HepG2 (cell line): ENCODE measurements at regions not wholly inside any gene's neighbourhood (a gene's known extent, or its start where the extent isn't known, plus 50 kb on each side); places are given as distances from the start of the nearest gene placed in this dataset.

ENCODE experiments used
- ATAC-seq: fragments of 200-7000 bp; cut with Tn5 transposase; 3 replicates; pipeline ENCODE4 v1.9.1; 2020; ENCODE audit warnings: mild to moderate bottlenecking, moderate library complexity
- BruUV-seq: library from RNA; stranded (reverse); fragments of 400-500 nt; replicated peaks from 2 replicates; lab custom pipeline; 2021; lab: Mats Ljungman, UMichigan
- CTCF ChIA-PET: fragments of 300-600 bp; formaldehyde crosslinking; extraction: SDS; loops from one replicate; lab custom pipeline; 2021; ENCODE audit warnings: low total read pairs, inconsistent platforms, low intra/inter-chr PET ratio; lab: Yijun Ruan, JAX
- POLR2A ChIA-PET: fragments of 350-600 bp; sonication (Branson Sonifier 250); formaldehyde crosslinking; loops from one replicate; lab custom pipeline; 2020; ENCODE audit warnings: antibody characterized with exemption, inconsistent platforms; lab: Yijun Ruan, JAX
- DNase-seq: peaks from one replicate; pipeline ENCODE4 v3.0.0-alpha.2; 2015; ENCODE audit warnings: low spot score
- FAIRE-seq: peaks from 3 replicates; lab custom pipeline; 2011; peaks lifted over from hg19 to GRCh38; lab: Jason Lieb, UNC
- H2AFZ ChIP-seq: one replicate; pipeline ENCODE4 v1.6.1; 2011; ENCODE audit warnings: low read length, inconsistent platforms
- H3K27ac ChIP-seq: fragments of 300-600 bp; 3 replicates; pipeline ENCODE4 v1.8.0; 2011; ENCODE audit warnings: mixed run types, mild to moderate bottlenecking, mixed read lengths, low read length, inconsistent platforms; ENCODE audit not compliant: insufficient read depth; ENCODE audit errors: extremely low read length
- H3K27me3 ChIP-seq, 2 experiments: fragments of 200-600 bp in 1 of 2; 2 replicates in 1 of 2; 3 replicates in 1 of 2; pipeline versions ENCODE4 v1.6.0 to v1.8.0; 2011; ENCODE audit warnings: low read length in 2 of 2, mild to moderate bottlenecking in 2 of 2, moderate library complexity in 2 of 2, inconsistent platforms in 1 of 2; ENCODE audit not compliant: insufficient read depth in 2 of 2, control insufficient read depth in 1 of 2
- H3K36me3 ChIP-seq, 2 experiments: fragments of 200-600 bp in 1 of 2; replicated peaks in 1 of 2; 2 replicates in 1 of 2; 3 replicates in 1 of 2; pipeline versions ENCODE4 v1.5.1 to v1.8.0; 2011; ENCODE audit warnings: low read length in 2 of 2, inconsistent platforms in 1 of 2; ENCODE audit not compliant: insufficient read depth in 2 of 2, control insufficient read depth in 1 of 2
- H3K4me1 ChIP-seq: 2 replicates; pipeline ENCODE4 v1.5.1; 2012; ENCODE audit warnings: low read length, inconsistent platforms; ENCODE audit not compliant: insufficient read depth
- H3K4me2 ChIP-seq: 2 replicates; pipeline ENCODE4 v1.6.0; 2011; ENCODE audit warnings: low read depth, low read length, inconsistent platforms
- H3K4me3 ChIP-seq, 3 experiments: fragments of 200-600 bp in 1 of 3; sonication (generic), shearing (Covaris generic) in 1 of 3; replicated peaks in 1 of 3; 2 replicates each; pipeline ENCODE4 v1.5.1; 2011 to 2016; ENCODE audit warnings: low read length in 3 of 3, inconsistent platforms in 2 of 3, low read depth in 2 of 3, mild to moderate bottlenecking in 2 of 3, control low read depth in 1 of 3, mixed read lengths in 1 of 3; ENCODE audit not compliant: insufficient read depth in 1 of 3
- H3K79me2 ChIP-seq: one replicate; pipeline ENCODE4 v1.6.1; 2011; ENCODE audit warnings: low read length, inconsistent platforms; ENCODE audit not compliant: insufficient read depth
- H3K9ac ChIP-seq: 2 replicates; pipeline ENCODE4 v1.6.0; 2011; ENCODE audit warnings: mild to moderate bottlenecking, low read depth, low read length, inconsistent platforms; ENCODE audit not compliant: insufficient read depth
- H3K9me3 ChIP-seq: 2 replicates; pipeline ENCODE4 v1.5.1; 2012; ENCODE audit warnings: mild to moderate bottlenecking, low read length
- H4K20me1 ChIP-seq: 2 replicates; pipeline ENCODE4 v1.6.0; 2011; ENCODE audit warnings: inconsistent platforms, mild to moderate bottlenecking, low read length, moderate library complexity; ENCODE audit not compliant: insufficient read depth
- GMEB1 ChIP-seq: sonication (generic); formaldehyde crosslinking; IDR thresholded peaks from 2 replicates; pipeline ENCODE4 v1.5.1; 2020; ENCODE audit warnings: missing genetic modification reagents, mild to moderate bottlenecking, borderline replicate concordance
- GTF3A ChIP-seq: sonication (generic); formaldehyde crosslinking; conservative IDR thresholded peaks from 2 replicates; pipeline ENCODE4 v1.4.0; 2020; ENCODE audit warnings: mild to moderate bottlenecking, missing genetic modification reagents
- KAT8 ChIP-seq: IDR thresholded peaks from 2 replicates; pipeline ENCODE4 v1.6.1; 2016; ENCODE audit warnings: missing genetic modification reagents, missing compliant biosample characterization
- KLF15 ChIP-seq: sonication (generic); formaldehyde crosslinking; IDR thresholded peaks from 2 replicates; pipeline ENCODE4 v1.8.1; 2023; ENCODE audit warnings: borderline replicate concordance, mild to moderate bottlenecking, inconsistent platforms, missing genetic modification reagents, mixed read lengths
- MYC ChIP-seq: sonication (generic); formaldehyde crosslinking; IDR thresholded peaks from 2 replicates; pipeline ENCODE4 v1.9.0; 2021; ENCODE audit warnings: missing genetic modification reagents, borderline replicate concordance
- RFXANK ChIP-seq: IDR thresholded peaks from 2 replicates; pipeline ENCODE4 v1.6.1; 2016
- YEATS2 ChIP-seq: sonication (generic); formaldehyde crosslinking; IDR thresholded peaks from 2 replicates; pipeline ENCODE4 v1.4.0; 2020; ENCODE audit warnings: missing genetic modification reagents, borderline replicate concordance
- ZNF629 ChIP-seq: sonication (generic); formaldehyde crosslinking; conservative IDR thresholded peaks from 2 replicates; pipeline ENCODE4 v1.5.0; 2020; ENCODE audit warnings: missing genetic modification reagents
- ZNF709 ChIP-seq: sonication (generic); formaldehyde crosslinking; IDR thresholded peaks from 2 replicates; pipeline ENCODE4 v1.5.0; 2020; ENCODE audit warnings: mild to moderate bottlenecking, missing genetic modification reagents
- ZNF746 ChIP-seq: sonication (generic); formaldehyde crosslinking; IDR thresholded peaks from 2 replicates; pipeline ENCODE4 v1.8.0; 2022; ENCODE audit warnings: mild to moderate bottlenecking, missing genetic modification reagents
- WGBS: methylation state at CpG from one replicate; pipeline ENCODE4 v1.1.6; 2017; ENCODE audit warnings: low lambda C conversion rate; 5-methylcytosine and 5-hydroxymethylcytosine counted together
- in situ Hi-C: cut with HindIII; loops from 2 replicates; pipeline ENCODE4 v1.10.0; 2017; ENCODE audit warnings: low pct_unique_long_range_greater_than_20kb; ENCODE audit not compliant: extremely low pct_ligation_motif_present
- intact Hi-C: fragments of 100-400 bp; cut with micrococcal nuclease; formaldehyde crosslinking; loops from one replicate; pipeline ENCODE4 v1.10.0; 2022; ENCODE audit not compliant: unreplicated experiment
- TF ChIP-seq, protein P1 (sequence below): sonication (generic); formaldehyde crosslinking; IDR thresholded peaks from 2 replicates; pipeline ENCODE4 v1.5.1; 2020; ENCODE audit warnings: mild to moderate bottlenecking, missing genetic modification reagents, borderline replicate concordance
- TF ChIP-seq, protein P2 (sequence below): sonication (generic); formaldehyde crosslinking; IDR thresholded peaks from 2 replicates; pipeline ENCODE4 v1.4.0; 2020; ENCODE audit warnings: mild to moderate bottlenecking, missing genetic modification reagents

DNA sequence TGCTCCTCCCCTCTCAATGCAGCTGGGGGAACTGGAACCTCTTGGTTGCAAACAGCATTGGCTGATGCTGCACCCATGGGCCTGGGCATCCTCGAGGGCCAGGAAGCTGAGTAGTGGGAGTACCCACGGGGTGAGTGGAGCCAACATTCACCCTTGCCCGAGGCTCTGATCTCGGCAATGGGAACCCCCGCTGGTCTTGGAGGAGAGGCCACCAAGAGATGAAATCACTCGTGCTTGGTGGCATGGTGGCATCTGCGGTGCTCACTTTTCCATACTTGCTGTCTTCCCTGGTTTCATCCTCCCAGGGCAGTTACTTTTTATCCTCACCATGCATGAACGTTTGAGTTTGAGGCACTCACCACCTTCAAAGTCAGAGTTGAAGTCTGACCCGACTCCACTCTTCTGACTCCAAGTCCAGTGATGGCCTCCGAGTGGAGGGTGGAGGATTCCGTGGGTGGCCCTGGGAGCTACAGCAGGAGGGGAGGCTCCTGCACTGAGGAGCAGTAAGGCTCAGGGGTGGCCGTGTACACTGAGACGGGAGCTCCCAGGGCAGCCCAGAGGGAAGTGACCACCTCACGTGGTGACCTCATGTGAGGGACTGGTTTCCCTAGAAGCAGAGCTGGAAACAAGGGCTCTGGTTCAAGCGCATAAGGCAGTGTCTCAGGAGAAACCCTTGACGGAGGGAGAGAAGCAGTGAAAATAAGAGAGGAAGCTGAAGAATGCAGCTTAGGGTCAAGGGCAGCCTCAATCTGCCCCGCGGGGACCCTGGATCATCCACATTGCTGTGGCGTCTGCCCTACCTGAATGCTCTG, 349.1 kb downstream of the TCERG1L start:
- CTCF ChIA-PET = no interaction called here
- POLR2A ChIA-PET = no interaction called here
- no peak for ATAC-seq
- intact Hi-C loops = no loop called here
- H4K20me1 ChIP-seq = no peaks in the 10 kb centered on the region
- no TSS peak for BruUV-seq
- H3K4me3 ChIP-seq = no peak overlapping the region
- no peak overlapping the region for H3K27ac ChIP-seq
- H2AFZ ChIP-seq = no peak overlapping the region
- 13% methylated on average over 11 of the region's 19 CpGs for WGBS
- no peaks in the 10 kb centered on the region for H3K79me2 ChIP-seq
- no peak for DNase-seq
- H3K9ac ChIP-seq = no peak overlapping the region
- H3K4me2 ChIP-seq = no peak overlapping the region
- in situ Hi-C loops = no loop called here
- no peak for FAIRE-seq
- no peaks in the 10 kb centered on the region for H3K4me1 ChIP-seq
- H3K9me3 ChIP-seq = no peaks in the 10 kb centered on the region
- no peaks in the 10 kb centered on the region for H3K36me3 ChIP-seq
- peaks cover 3 to 25% of the 10 kb centered on the region in 2 experiments; a peak in 2 of 5 replicates for H3K27me3 ChIP-seq
- TF ChIP-seq GTF3A (no peak), MYC (CRISPR knock-in tag) (no peak), YEATS2 (CRISPR knock-in tag) (no peak), ZNF709 (no peak), GMEB1 (CRISPR knock-in tag) (no peak), KLF15 (CRISPR knock-in tag) (no peak), RFXANK (no peak), KAT8 (CRISPR knock-in tag) (no peak), ZNF629 (CRISPR knock-in tag) (no peak), ZNF746 (no peak)
- TF ChIP-seq, protein P1, sequence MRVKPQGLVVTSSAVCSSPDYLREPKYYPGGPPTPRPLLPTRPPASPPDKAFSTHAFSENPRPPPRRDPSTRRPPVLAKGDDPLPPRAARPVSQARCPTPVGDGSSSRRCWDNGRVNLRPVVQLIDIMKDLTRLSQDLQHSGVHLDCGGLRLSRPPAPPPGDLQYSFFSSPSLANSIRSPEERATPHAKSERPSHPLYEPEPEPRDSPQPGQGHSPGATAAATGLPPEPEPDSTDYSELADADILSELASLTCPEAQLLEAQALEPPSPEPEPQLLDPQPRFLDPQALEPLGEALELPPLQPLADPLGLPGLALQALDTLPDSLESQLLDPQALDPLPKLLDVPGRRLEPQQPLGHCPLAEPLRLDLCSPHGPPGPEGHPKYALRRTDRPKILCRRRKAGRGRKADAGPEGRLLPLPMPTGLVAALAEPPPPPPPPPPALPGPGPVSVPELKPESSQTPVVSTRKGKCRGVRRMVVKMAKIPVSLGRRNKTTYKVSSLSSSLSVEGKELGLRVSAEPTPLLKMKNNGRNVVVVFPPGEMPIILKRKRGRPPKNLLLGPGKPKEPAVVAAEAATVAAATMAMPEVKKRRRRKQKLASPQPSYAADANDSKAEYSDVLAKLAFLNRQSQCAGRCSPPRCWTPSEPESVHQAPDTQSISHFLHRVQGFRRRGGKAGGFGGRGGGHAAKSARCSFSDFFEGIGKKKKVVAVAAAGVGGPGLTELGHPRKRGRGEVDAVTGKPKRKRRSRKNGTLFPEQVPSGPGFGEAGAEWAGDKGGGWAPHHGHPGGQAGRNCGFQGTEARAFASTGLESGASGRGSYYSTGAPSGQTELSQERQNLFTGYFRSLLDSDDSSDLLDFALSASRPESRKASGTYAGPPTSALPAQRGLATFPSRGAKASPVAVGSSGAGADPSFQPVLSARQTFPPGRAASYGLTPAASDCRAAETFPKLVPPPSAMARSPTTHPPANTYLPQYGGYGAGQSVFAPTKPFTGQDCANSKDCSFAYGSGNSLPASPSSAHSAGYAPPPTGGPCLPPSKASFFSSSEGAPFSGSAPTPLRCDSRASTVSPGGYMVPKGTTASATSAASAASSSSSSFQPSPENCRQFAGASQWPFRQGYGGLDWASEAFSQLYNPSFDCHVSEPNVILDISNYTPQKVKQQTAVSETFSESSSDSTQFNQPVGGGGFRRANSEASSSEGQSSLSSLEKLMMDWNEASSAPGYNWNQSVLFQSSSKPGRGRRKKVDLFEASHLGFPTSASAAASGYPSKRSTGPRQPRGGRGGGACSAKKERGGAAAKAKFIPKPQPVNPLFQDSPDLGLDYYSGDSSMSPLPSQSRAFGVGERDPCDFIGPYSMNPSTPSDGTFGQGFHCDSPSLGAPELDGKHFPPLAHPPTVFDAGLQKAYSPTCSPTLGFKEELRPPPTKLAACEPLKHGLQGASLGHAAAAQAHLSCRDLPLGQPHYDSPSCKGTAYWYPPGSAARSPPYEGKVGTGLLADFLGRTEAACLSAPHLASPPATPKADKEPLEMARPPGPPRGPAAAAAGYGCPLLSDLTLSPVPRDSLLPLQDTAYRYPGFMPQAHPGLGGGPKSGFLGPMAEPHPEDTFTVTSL (CRISPR knock-in tag) = no peak
- TF ChIP-seq, protein P2, sequence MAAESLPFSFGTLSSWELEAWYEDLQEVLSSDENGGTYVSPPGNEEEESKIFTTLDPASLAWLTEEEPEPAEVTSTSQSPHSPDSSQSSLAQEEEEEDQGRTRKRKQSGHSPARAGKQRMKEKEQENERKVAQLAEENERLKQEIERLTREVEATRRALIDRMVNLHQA (CRISPR knock-in tag) = no peak
